Upper lobe of right lung (tissue), 1 donor: ENCODE measurements at regions not wholly inside any gene's neighbourhood (a gene's known extent, or its start where the extent isn't known, plus 50 kb on each side); places are given as distances from the start of the nearest gene placed in this dataset.
A peak's percentile ranks its signal among the peaks of the same experiment; 100 is the strongest.
"Not testable (repeated sequence)": the region's sequence is repeated elsewhere in the genome, so short reads cannot be mapped to it uniquely, and the experiment has no call there.

Experiments used
- ATAC-seq: fragments of 200-7000 bp; cut with Tn5 transposase; one replicate; pipeline ENCODE4 v1.9.1; 2020; ENCODE audit warnings: mild to moderate bottlenecking, moderate library complexity
- DNase-seq: peaks from one replicate; pipeline ENCODE4 v3.0.0-alpha.2; 2020
- H3K27ac ChIP-seq: fragments of 200-600 bp; one replicate; pipeline ENCODE4 v1.8.0; 2022
- H3K27me3 ChIP-seq: fragments of 200-600 bp; one replicate; pipeline ENCODE4 v1.8.0; 2022; ENCODE audit warnings: mild to moderate bottlenecking
- H3K36me3 ChIP-seq: fragments of 200-600 bp; one replicate; pipeline ENCODE4 v1.8.0; 2022
- H3K4me1 ChIP-seq: fragments of 200-600 bp; one replicate; pipeline ENCODE4 v1.8.0; 2022
- H3K4me3 ChIP-seq: fragments of 200-600 bp; one replicate; pipeline ENCODE4 v1.8.0; 2022; ENCODE audit warnings: mild to moderate bottlenecking
- H3K9me3 ChIP-seq: fragments of 200-600 bp; one replicate; pipeline ENCODE4 v1.8.0; 2022
- CTCF ChIP-seq: fragments of 200-600 bp; IDR thresholded peaks from one replicate; pipeline ENCODE4 v1.8.0; 2022; ENCODE audit warnings: antibody characterized with exemption
- intact Hi-C: fragments of 100-400 bp; cut with DNase I; formaldehyde crosslinking; loops from one replicate; pipeline ENCODE4 v1.11.0; 2022
- donor health status: DM: no; HTN: yes; CAD: no; lungs with severe emphysema.

- H3K36me3 ChIP-seq = no peaks in the 10 kb centered on the region
- no peak overlapping the region for H3K27ac ChIP-seq
- H3K4me1 ChIP-seq = no peaks in the 10 kb centered on the region
- ATAC-seq = peak; percentile 15
- H3K4me3 ChIP-seq = no peak overlapping the region
- no peaks in the 10 kb centered on the region for H3K9me3 ChIP-seq
- no peaks in the 10 kb centered on the region for H3K27me3 ChIP-seq
- intact Hi-C loops = no loop called here
- no peak for DNase-seq
- TF ChIP-seq CTCF = no peak
Measured at GRCh38 chr13:64078025-64078424, 2662.4 kb upstream of the PCDH20 start.

- DNase-seq, H3K27me3 ChIP-seq, H3K4me1 ChIP-seq, intact Hi-C loops, H3K36me3 ChIP-seq, H3K9me3 ChIP-seq, H3K4me3 ChIP-seq, H3K27ac ChIP-seq, ATAC-seq: not testable (repeated sequence)
Measured at GRCh38 chr13:64077132-64077835, 2661.6 kb upstream of the PCDH20 start.

DNA sequence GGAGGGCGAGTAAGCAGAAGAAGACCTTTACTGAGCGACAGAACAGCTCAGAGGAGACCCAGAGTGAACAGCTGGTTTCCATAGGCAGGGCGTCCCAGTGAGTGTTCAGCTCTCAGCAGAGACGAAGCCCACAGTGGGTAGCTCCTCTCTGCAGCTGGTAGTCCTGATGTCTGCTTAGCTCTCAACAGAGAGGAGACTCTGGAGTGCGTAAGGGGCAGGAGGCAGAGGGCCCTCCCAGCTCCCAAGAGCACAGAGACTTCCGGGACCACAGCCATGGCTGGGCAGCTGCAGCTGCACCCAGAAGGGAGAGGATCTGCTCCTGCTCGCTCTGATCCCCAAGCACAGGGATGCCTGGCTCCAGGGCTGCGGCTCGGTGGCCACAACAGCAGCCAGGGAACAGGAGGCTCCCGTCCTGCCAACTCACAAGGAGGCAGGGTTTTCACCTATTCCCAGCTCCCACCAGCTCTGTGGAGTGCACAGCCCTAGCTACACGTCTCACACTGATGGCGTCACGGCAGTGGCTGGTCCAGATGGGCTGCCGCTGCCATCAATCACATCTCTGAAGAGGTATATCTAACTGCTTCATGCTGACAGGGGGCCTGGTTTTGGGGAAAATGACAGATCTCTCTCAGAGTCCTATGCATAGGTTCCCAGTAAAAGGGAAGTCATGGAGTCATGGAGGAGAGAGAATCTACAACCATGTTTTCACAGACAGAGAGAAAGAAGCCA, 2660.1 kb upstream of the PCDH20 start:
- no peaks in the 10 kb centered on the region for H3K27me3 ChIP-seq
- no peaks in the 10 kb centered on the region for H3K9me3 ChIP-seq
- no peak overlapping the region for H3K4me3 ChIP-seq
- intact Hi-C loops = no loop called here
- H3K36me3 ChIP-seq = no peaks in the 10 kb centered on the region
- H3K4me1 ChIP-seq = no peaks in the 10 kb centered on the region
- DNase-seq = no peak
- no peak overlapping the region for H3K27ac ChIP-seq
- TF ChIP-seq CTCF = no peak
- ATAC-seq = peak; percentile 34

GRCh38 chr13:64074971-64075474, 2659.4 kb upstream of the PCDH20 start:
- ATAC-seq = peak; percentile 10

GRCh38 chr13:64073203-64073602, 2657.6 kb upstream of the PCDH20 start:
- H3K4me1 ChIP-seq = no peaks in the 10 kb centered on the region
- H3K9me3 ChIP-seq = no peaks in the 10 kb centered on the region
- no peak overlapping the region for H3K27ac ChIP-seq
- no peak for ATAC-seq
- H3K4me3 ChIP-seq = no peak overlapping the region
- H3K27me3 ChIP-seq = no peaks in the 10 kb centered on the region
- TF ChIP-seq CTCF = no peak
- DNase-seq = no peak
- intact Hi-C loops = no loop called here
- H3K36me3 ChIP-seq = no peaks in the 10 kb centered on the region

More at GRCh38 chr13:64074971-64075474, 2659.4 kb upstream of the PCDH20 start:
- Histone ChIP-seq H3K9me3 (no peaks in the 10 kb centered on the region), H3K27me3 (no peaks in the 10 kb centered on the region), H3K4me3 (no peak overlapping the region), H3K27ac (no peak overlapping the region), H3K36me3 (no peaks in the 10 kb centered on the region), H3K4me1 (no peaks in the 10 kb centered on the region)
- no peak for TF ChIP-seq CTCF
- no peak for DNase-seq
- intact Hi-C loops = no loop called here

GRCh38 chr13:64071352-64071751, 2655.7 kb upstream of the PCDH20 start:
- DNase-seq (no peak), ATAC-seq (no peak)
- Histone ChIP-seq H3K36me3 (no peaks in the 10 kb centered on the region), H3K27ac (no peak overlapping the region), H3K4me1 (no peaks in the 10 kb centered on the region), H3K9me3 (no peaks in the 10 kb centered on the region), H3K27me3 (no peaks in the 10 kb centered on the region), H3K4me3 (no peak overlapping the region)
- no peak for TF ChIP-seq CTCF
- intact Hi-C loops = no loop called here
